Prostate gland (tissue), 2 donors: ENCODE measurements at regions not wholly inside any gene's neighbourhood (a gene's known extent, or its start where the extent isn't known, plus 50 kb on each side); places are given as distances from the start of the nearest gene placed in this dataset.

Source experiments
- DNase-seq: peaks from one replicate; pipeline ENCODE4 v3.0.0-alpha.2; 2019; ENCODE audit warnings: low spot score
- H3K27ac ChIP-seq, 2 donors: fragments of 200-600 bp; sonication (generic); 2 replicates each; pipeline ENCODE4 v1.5.1; 2017 to 2019
- H3K27me3 ChIP-seq: fragments of 200-600 bp; sonication (generic); replicated peaks from 2 replicates; pipeline ENCODE4 v1.5.1; 2019; ENCODE audit not compliant: insufficient read depth
- H3K36me3 ChIP-seq, 2 donors: fragments of 200-600 bp; sonication (generic); 1 replicate in 1 of 2; 2 replicates in 1 of 2; pipeline versions ENCODE4 v1.5.1 to v1.8.1; 2017 to 2019
- H3K4me1 ChIP-seq: fragments of 200-600 bp; sonication (generic); replicated peaks from 2 replicates; pipeline ENCODE4 v1.5.1; 2019
- H3K4me3 ChIP-seq, 2 donors: fragments of 200-600 bp; sonication (generic); 2 replicates each; pipeline ENCODE4 v1.5.1; 2017 to 2019
- H3K9me3 ChIP-seq: fragments of 200-600 bp; sonication (generic); 2 replicates; pipeline ENCODE4 v1.5.1; 2017
- CTCF ChIP-seq, 4 experiments: fragments of 200-600 bp in 2 of 4; fragments of 450-650 bp in 2 of 4; sonication (generic) in 2 of 4; IDR thresholded peaks; 1 replicate in 3 of 4; 2 replicates in 1 of 4; pipeline ENCODE4 v1.5.1; 2016 to 2019; ENCODE audit warnings: antibody characterized with exemption in 4 of 4, mild to moderate bottlenecking in 2 of 4, moderate library complexity in 2 of 4
- POLR2A ChIP-seq: fragments of 450-650 bp; IDR thresholded peaks from one replicate; pipeline ENCODE4 v1.6.1; 2016; ENCODE audit warnings: antibody characterized with exemption, mild to moderate bottlenecking
- POLR2AphosphoS5 ChIP-seq: sonication (generic); formaldehyde crosslinking; IDR thresholded peaks from one replicate; pipeline ENCODE4 v1.6.1; 2017; ENCODE audit warnings: antibody characterized with exemption
- WGBS: methylation state at CpG from one replicate; pipeline ENCODE4 v1.1.5; 2018; 5-methylcytosine and 5-hydroxymethylcytosine counted together
- intact Hi-C: fragments of 100-400 bp; cut with DNase I; formaldehyde crosslinking; loops from one replicate; pipeline ENCODE4 v1.14.2; 2022

- intact Hi-C loops: no loop called here
- Histone ChIP-seq H3K4me3 (no peak overlapping the region), H3K36me3 (no peaks in the 10 kb centered on the region), H3K27ac (no peak overlapping the region), H3K27me3 (no peaks in the 10 kb centered on the region), H3K9me3 (no peaks in the 10 kb centered on the region), H3K4me1 (no peaks in the 10 kb centered on the region)
- no peak for TF ChIP-seq POLR2AphosphoS5
- no peak for TF ChIP-seq POLR2A
- no peak for TF ChIP-seq CTCF (IDR thresholded peaks at IDR 0.05)
- DNase-seq: no peak
- WGBS: 64% methylated on average over 4 of the region's 4 CpGs
Measured at GRCh38 chr4:177785000-177785399, 342.8 kb upstream of the AGA start.

GRCh38 chr4:177789610-177790009, 347.4 kb upstream of the AGA start:
- 49% methylated on average over 4 of the region's 4 CpGs for WGBS
- H3K9me3 ChIP-seq: no peaks in the 10 kb centered on the region
- H3K4me1 ChIP-seq: no peaks in the 10 kb centered on the region
- intact Hi-C loops: no loop called here
- TF ChIP-seq POLR2AphosphoS5 (no peak), POLR2A (no peak)
- H3K27me3 ChIP-seq: no peaks in the 10 kb centered on the region
- H3K4me3 ChIP-seq: no peak overlapping the region
- no peak overlapping the region for H3K27ac ChIP-seq
- H3K36me3 ChIP-seq: no peaks in the 10 kb centered on the region
- DNase-seq: no peak

GRCh38 chr4:177791188-177791587, 349.0 kb upstream of the AGA start:
- 87% methylated on average over 4 of the region's 4 CpGs for WGBS
- H3K27me3 ChIP-seq: no peaks in the 10 kb centered on the region
- intact Hi-C loops: no loop called here
- H3K4me1 ChIP-seq: no peaks in the 10 kb centered on the region
- no peaks in the 10 kb centered on the region for H3K36me3 ChIP-seq
- no peak overlapping the region for H3K27ac ChIP-seq
- TF ChIP-seq POLR2A: no peak
- no peak for TF ChIP-seq POLR2AphosphoS5
- no peak for TF ChIP-seq CTCF (IDR thresholded peaks at IDR 0.05)
- DNase-seq: no peak
- H3K9me3 ChIP-seq: no peaks in the 10 kb centered on the region
- H3K4me3 ChIP-seq: no peak overlapping the region

- H3K27me3 ChIP-seq: no peaks in the 10 kb centered on the region
- H3K36me3 ChIP-seq: no peaks in the 10 kb centered on the region
- intact Hi-C loops: no loop called here
- H3K9me3 ChIP-seq: no peaks in the 10 kb centered on the region
- no peak for DNase-seq
- 28% methylated on average over 5 of the region's 5 CpGs for WGBS
- H3K4me3 ChIP-seq: no peak overlapping the region
- H3K27ac ChIP-seq: no peak overlapping the region
- H3K4me1 ChIP-seq: no peaks in the 10 kb centered on the region
- TF ChIP-seq POLR2AphosphoS5 (no peak), POLR2A (no peak), CTCF (IDR thresholded peaks at IDR 0.05) (no peak)
Measured at GRCh38 chr4:177796841-177797240, 354.6 kb upstream of the AGA start.

GRCh38 chr4:177798161-177798560, 355.9 kb upstream of the AGA start:
- Histone ChIP-seq H3K27ac (no peak overlapping the region), H3K27me3 (no peaks in the 10 kb centered on the region), H3K4me1 (no peaks in the 10 kb centered on the region), H3K36me3 (no peaks in the 10 kb centered on the region), H3K9me3 (no peaks in the 10 kb centered on the region), H3K4me3 (no peak overlapping the region)
- WGBS: 36% methylated on average over 1 of the region's 1 CpG
- intact Hi-C loops: no loop called here
- TF ChIP-seq POLR2AphosphoS5: no peak
- TF ChIP-seq CTCF (IDR thresholded peaks at IDR 0.05): no peak
- TF ChIP-seq POLR2A: no peak
- DNase-seq: no peak
